Neural cell (in vitro differentiated cells): ENCODE measurements at regions not wholly inside any gene's neighbourhood (a gene's known extent, or its start where the extent isn't known, plus 50 kb on each side); places are given as distances from the start of the nearest gene placed in this dataset.

Experiments used
- H2AFZ ChIP-seq: fragments of 200-600, 300-800 bp; sonication (generic), shearing (Covaris generic); 2 replicates; pipeline ENCODE4 v1.6.0; 2014; ENCODE audit warnings: low read depth, mild to moderate bottlenecking, antibody characterized with exemption, low read length, moderate library complexity
- H3F3A ChIP-seq: fragments of 200-600 bp; shearing (Covaris generic); 2 replicates; pipeline ENCODE4 v1.6.1; 2016; ENCODE audit warnings: mild to moderate bottlenecking, moderate library complexity, mixed read lengths, antibody characterized with exemption, low read length; ENCODE audit not compliant: insufficient read depth, poor library complexity, severe bottlenecking
- H3K27ac ChIP-seq: fragments of 200-600, 300-800 bp; sonication (generic), shearing (Covaris generic); 2 replicates; pipeline ENCODE4 v1.5.1; 2014; ENCODE audit warnings: mild to moderate bottlenecking, low read length, moderate library complexity
- H3K27me3 ChIP-seq: fragments of 300-800, 200-600 bp; sonication (generic), shearing (Covaris generic); 2 replicates; pipeline ENCODE4 v1.6.0; 2014; ENCODE audit warnings: mild to moderate bottlenecking, low read depth, low read length, moderate library complexity; ENCODE audit not compliant: insufficient read depth
- H3K36me3 ChIP-seq: fragments of 300-800, 200-600 bp; sonication (generic), shearing (Covaris generic); 2 replicates; pipeline ENCODE4 v1.5.1; 2014; ENCODE audit warnings: mild to moderate bottlenecking, antibody characterized with exemption, low read length, moderate library complexity; ENCODE audit not compliant: insufficient read depth
- H3K4me2 ChIP-seq: fragments of 300-800, 200-600 bp; sonication (generic), shearing (Covaris generic); 2 replicates; pipeline ENCODE4 v1.6.0; 2014; ENCODE audit warnings: mild to moderate bottlenecking, low read length
- H3K4me3 ChIP-seq: fragments of 300-800, 200-600 bp; sonication (generic), shearing (Covaris generic); 2 replicates; pipeline ENCODE4 v1.5.1; 2014; ENCODE audit warnings: mild to moderate bottlenecking, low read length, moderate library complexity
- H3K79me2 ChIP-seq: fragments of 200-600 bp; shearing (Covaris generic); replicated peaks from 2 replicates; pipeline ENCODE4 v1.6.0; 2014; ENCODE audit warnings: mild to moderate bottlenecking, low read length, moderate library complexity; ENCODE audit not compliant: insufficient read depth
- H3K9ac ChIP-seq: fragments of 300-800, 200-600 bp; sonication (generic), shearing (Covaris generic); 2 replicates; pipeline ENCODE4 v1.6.1; 2016; ENCODE audit warnings: mild to moderate bottlenecking, low read length, mixed read lengths
- H3K9me2 ChIP-seq: fragments of 200-600 bp; shearing (Covaris generic); 2 replicates; pipeline ENCODE4 v1.6.1; 2016; ENCODE audit warnings: mild to moderate bottlenecking, low read length, mixed read lengths; ENCODE audit not compliant: insufficient read depth
- H3K9me3 ChIP-seq: fragments of 200-600, 300-800 bp; sonication (generic), shearing (Covaris generic); 2 replicates; pipeline ENCODE4 v1.6.1; 2016; ENCODE audit warnings: mild to moderate bottlenecking, mixed run types, low read length, moderate library complexity, mixed read lengths
- H4K20me1 ChIP-seq: fragments of 200-600 bp; shearing (Covaris generic); 2 replicates; pipeline ENCODE4 v1.6.1; 2016; ENCODE audit warnings: mild to moderate bottlenecking, mixed run types; ENCODE audit not compliant: insufficient read depth
- EP300 ChIP-seq: fragments of 450-650 bp; conservative IDR thresholded peaks from 2 replicates; pipeline ENCODE4 v1.6.1; 2014; ENCODE audit warnings: antibody characterized with exemption, mild to moderate bottlenecking, moderate library complexity; ENCODE audit not compliant: poor library complexity, severe bottlenecking
- EZH2 ChIP-seq: fragments of 200-600, 300-800 bp; shearing (Covaris generic), sonication (generic); IDR thresholded peaks from 2 replicates; pipeline ENCODE4 v1.6.1; 2014; ENCODE audit warnings: antibody characterized with exemption, low read length, borderline replicate concordance, mild to moderate bottlenecking; ENCODE audit not compliant: insufficient read depth, poor library complexity, severe bottlenecking
- MXI1 ChIP-seq: fragments of 450-650 bp; conservative IDR thresholded peaks from 2 replicates; pipeline ENCODE4 v1.6.1; 2014; ENCODE audit warnings: antibody characterized with exemption, mild to moderate bottlenecking; ENCODE audit not compliant: poor library complexity, severe bottlenecking
- POLR2AphosphoS5 ChIP-seq: IDR thresholded peaks from 2 replicates; pipeline ENCODE4 v1.6.1; 2012
- RAD21 ChIP-seq: fragments of 450-650 bp; conservative IDR thresholded peaks from 2 replicates; pipeline ENCODE4 v1.6.1; 2014; ENCODE audit warnings: antibody characterized with exemption, mild to moderate bottlenecking, moderate library complexity
- SMC3 ChIP-seq: fragments of 450-650 bp; conservative IDR thresholded peaks from 2 replicates; pipeline ENCODE4 v1.6.1; 2014; ENCODE audit warnings: antibody characterized with exemption, mild to moderate bottlenecking, moderate library complexity; ENCODE audit not compliant: poor library complexity
- TAF1 ChIP-seq: IDR thresholded peaks from 2 replicates; pipeline ENCODE4 v1.6.1; 2012; ENCODE audit warnings: low read depth
- TF ChIP-seq, protein P1 (sequence below): fragments of 450-650 bp; IDR thresholded peaks from 2 replicates; pipeline ENCODE4 v1.5.1; 2014; ENCODE audit warnings: antibody characterized with exemption, mild to moderate bottlenecking, moderate library complexity; ENCODE audit not compliant: poor library complexity, severe bottlenecking
- TF ChIP-seq, protein P2 (sequence below): IDR thresholded peaks from 2 replicates; pipeline ENCODE4 v1.6.1; 2012; ENCODE audit warnings: borderline replicate concordance

DNA sequence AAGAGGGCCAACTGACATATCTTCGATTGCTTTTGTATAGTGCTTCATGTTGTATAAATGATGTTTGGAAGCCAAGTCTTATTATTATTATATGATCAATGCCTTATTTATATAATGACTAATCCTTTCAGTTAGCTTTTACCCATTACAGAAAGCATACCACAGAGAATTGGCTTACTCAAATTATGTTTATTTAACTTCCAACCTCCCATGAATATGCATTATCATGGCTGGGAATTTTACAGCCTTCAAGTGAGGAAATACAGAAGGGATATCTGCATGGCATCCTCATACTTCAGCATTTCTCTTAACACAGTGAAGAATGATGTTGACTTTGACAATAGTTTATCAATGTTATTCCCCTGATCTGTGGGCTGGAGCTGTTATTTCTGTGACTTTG is 225.9 kb upstream of the GAP43 start:
- Histone ChIP-seq H3K9ac (no peak overlapping the region), H3K4me3 (no peak overlapping the region), H3K36me3 (no peaks in the 10 kb centered on the region), H3K79me2 (no peaks in the 10 kb centered on the region), H3K4me2 (no peak overlapping the region), H2AFZ (no peak overlapping the region), H3K27ac (no peak overlapping the region), H4K20me1 (no peaks in the 10 kb centered on the region), H3K27me3 (no peaks in the 10 kb centered on the region), H3K9me2 (no peaks in the 10 kb centered on the region), H3K9me3 (no peaks in the 10 kb centered on the region), H3F3A (no peaks in the 10 kb centered on the region)
- TF ChIP-seq, protein P1, sequence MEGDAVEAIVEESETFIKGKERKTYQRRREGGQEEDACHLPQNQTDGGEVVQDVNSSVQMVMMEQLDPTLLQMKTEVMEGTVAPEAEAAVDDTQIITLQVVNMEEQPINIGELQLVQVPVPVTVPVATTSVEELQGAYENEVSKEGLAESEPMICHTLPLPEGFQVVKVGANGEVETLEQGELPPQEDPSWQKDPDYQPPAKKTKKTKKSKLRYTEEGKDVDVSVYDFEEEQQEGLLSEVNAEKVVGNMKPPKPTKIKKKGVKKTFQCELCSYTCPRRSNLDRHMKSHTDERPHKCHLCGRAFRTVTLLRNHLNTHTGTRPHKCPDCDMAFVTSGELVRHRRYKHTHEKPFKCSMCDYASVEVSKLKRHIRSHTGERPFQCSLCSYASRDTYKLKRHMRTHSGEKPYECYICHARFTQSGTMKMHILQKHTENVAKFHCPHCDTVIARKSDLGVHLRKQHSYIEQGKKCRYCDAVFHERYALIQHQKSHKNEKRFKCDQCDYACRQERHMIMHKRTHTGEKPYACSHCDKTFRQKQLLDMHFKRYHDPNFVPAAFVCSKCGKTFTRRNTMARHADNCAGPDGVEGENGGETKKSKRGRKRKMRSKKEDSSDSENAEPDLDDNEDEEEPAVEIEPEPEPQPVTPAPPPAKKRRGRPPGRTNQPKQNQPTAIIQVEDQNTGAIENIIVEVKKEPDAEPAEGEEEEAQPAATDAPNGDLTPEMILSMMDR, result no peak
- no peak for TF ChIP-seq MXI1
- TF ChIP-seq EP300, result no peak
- TF ChIP-seq, protein P2, sequence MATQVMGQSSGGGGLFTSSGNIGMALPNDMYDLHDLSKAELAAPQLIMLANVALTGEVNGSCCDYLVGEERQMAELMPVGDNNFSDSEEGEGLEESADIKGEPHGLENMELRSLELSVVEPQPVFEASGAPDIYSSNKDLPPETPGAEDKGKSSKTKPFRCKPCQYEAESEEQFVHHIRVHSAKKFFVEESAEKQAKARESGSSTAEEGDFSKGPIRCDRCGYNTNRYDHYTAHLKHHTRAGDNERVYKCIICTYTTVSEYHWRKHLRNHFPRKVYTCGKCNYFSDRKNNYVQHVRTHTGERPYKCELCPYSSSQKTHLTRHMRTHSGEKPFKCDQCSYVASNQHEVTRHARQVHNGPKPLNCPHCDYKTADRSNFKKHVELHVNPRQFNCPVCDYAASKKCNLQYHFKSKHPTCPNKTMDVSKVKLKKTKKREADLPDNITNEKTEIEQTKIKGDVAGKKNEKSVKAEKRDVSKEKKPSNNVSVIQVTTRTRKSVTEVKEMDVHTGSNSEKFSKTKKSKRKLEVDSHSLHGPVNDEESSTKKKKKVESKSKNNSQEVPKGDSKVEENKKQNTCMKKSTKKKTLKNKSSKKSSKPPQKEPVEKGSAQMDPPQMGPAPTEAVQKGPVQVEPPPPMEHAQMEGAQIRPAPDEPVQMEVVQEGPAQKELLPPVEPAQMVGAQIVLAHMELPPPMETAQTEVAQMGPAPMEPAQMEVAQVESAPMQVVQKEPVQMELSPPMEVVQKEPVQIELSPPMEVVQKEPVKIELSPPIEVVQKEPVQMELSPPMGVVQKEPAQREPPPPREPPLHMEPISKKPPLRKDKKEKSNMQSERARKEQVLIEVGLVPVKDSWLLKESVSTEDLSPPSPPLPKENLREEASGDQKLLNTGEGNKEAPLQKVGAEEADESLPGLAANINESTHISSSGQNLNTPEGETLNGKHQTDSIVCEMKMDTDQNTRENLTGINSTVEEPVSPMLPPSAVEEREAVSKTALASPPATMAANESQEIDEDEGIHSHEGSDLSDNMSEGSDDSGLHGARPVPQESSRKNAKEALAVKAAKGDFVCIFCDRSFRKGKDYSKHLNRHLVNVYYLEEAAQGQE, result no peak
- no peak for TF ChIP-seq EZH2
- TF ChIP-seq SMC3, result no peak
- TF ChIP-seq RAD21, result no peak
- no peak for TF ChIP-seq TAF1
- TF ChIP-seq POLR2AphosphoS5, result no peak

DNA sequence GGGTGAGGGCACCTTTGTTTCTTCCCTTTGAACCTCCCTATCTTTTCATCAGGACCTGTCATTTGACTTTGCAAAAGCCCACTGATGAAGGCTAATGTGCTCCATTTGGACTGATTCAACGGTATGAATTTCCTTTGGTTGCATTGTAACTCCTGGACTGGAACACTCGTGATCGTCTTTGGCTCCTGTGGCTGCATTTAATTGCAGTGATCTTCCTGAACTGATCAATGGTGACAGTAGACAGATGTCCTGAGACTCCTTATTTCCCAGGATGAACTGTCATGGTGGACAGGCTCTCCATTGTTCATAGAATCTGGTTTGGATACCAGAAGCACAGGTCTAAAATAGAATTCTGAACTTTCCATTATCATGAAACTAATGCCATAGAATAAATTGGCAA is 224.8 kb upstream of the GAP43 start:
- no peak overlapping the region for H2AFZ ChIP-seq
- no peaks in the 10 kb centered on the region for H3K79me2 ChIP-seq

More for the DNA sequence above, 224.8 kb upstream of the GAP43 start:
- H3F3A ChIP-seq, result no peaks in the 10 kb centered on the region
- TF ChIP-seq POLR2AphosphoS5 (no peak), SMC3 (no peak), RAD21 (no peak), EP300 (no peak), EZH2 (no peak), MXI1 (no peak), TAF1 (no peak)
- TF ChIP-seq, protein P1, result no peak
- TF ChIP-seq, protein P2, result no peak
- H3K9me3 ChIP-seq, result no peaks in the 10 kb centered on the region
- H4K20me1 ChIP-seq, result no peaks in the 10 kb centered on the region
- H3K4me2 ChIP-seq, result no peak overlapping the region
- no peak overlapping the region for H3K9ac ChIP-seq
- no peak overlapping the region for H3K4me3 ChIP-seq
- H3K36me3 ChIP-seq, result no peaks in the 10 kb centered on the region
- H3K27me3 ChIP-seq, result no peaks in the 10 kb centered on the region
- no peaks in the 10 kb centered on the region for H3K9me2 ChIP-seq
- H3K27ac ChIP-seq, result no peak overlapping the region
